HG03135 (cell line): ENCODE measurements at regions not wholly inside any gene's neighbourhood (a gene's known extent, or its start where the extent isn't known, plus 50 kb on each side); places are given as distances from the start of the nearest gene placed in this dataset.

Experiments used
- ATAC-seq: cut with Tn5 transposase; IDR thresholded peaks from one replicate; pipeline ENCODE4 v1.9.1; 2021; ENCODE audit warnings: mild to moderate bottlenecking, moderate library complexity; ENCODE audit not compliant: unreplicated experiment

DNA sequence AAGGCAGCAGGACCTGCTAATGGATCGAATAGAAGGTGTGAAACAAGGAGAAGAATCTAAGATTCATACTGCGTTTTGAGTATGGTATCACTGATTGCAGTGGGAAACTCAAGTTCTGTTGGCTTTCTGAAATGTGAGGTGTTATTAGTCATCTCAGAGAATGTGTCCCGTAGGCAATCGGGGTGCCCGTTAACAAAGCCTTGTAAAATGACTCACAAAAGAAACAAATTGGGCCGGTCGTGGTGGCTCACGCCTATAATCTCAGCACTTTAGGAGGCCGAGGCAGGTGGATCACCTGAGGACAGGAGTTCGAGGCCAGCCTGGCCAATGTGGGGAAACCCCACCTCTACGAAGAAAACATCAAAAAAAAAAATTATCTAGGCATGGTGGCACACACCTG lies 118.2 kb upstream of the C7orf33 start:
- ATAC-seq = no peak

DNA sequence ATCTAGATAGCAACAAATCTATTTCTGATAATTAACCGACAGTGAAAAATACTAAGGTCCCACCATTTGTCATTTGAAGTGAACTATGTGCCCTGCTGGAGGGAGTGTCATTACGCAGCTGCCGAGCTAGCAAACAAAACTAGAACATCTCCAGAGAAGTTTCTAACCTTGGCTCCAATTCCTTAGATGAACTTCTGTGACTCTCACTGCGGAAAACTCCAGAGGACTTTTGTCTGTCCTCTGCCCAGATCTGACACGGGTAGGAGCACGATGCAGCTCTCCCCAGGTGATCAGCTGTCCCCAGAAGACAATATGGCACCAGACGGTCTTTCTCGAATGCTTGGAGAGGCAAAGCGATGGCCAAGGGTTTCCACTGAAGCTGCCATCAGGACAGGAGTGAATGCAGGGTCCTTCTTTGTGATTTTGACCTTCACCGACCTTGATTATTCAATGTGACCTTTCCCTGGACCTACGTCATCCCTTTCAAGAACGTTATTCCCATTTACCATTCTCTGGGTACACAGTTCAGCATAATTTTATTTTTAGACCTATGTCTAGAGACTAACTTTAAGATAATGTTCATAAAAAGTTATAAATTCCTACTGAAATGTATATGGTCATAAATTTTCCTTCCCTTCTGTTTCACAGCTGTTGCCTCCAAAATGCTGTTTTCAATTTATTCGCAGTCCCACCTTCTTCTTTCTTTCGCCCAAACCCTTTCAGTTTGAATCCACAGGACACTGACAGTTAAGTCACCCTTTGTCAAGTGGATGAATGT lies 116.7 kb upstream of the C7orf33 start:
- no peak for ATAC-seq

DNA sequence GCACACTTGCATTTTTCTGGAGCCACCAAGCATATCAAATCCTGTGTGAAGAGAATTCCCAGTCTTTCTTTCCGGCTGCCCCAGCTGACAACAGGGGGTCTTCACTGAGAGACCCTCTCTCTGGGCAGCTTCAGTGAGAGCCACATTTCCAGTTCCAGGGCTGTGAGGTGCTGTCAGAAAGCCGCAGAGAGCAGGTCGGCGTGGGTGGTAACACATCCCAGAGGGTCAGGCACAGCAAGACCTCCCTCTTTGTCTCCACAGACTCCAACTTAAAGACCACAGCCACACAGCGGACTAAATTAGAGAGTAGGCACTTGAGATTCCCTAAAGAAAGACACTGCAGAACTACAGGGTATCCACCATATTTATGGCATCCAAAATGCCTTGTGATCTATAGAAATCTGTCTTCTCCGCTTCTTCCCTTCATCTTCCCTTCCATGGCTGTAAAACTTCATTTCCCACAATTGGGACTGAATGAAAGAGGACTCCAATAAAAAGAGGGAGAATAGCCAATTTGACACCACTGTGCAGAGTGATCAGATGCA lies 116.0 kb upstream of the C7orf33 start:
- ATAC-seq = no peak

DNA sequence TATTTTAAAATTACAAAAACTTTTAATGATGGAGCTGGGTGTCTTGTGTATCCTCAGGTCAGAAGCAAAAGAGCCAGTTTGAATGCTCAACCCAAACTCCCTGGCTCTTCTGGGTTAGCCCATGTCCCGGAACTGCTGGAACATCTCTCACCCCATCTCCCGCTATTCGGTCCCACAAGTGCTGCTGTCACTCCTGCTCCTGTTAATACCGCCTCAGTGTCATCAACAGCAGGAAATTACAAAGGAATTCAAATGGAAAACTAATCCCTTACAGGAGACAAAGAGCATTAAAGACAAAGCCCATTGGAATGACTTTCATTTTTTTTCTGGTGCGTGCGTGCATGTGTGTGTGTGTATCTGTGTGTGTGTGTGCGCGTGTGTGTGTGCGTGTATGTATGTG lies 112.0 kb upstream of the C7orf33 start:
- no peak for ATAC-seq

DNA sequence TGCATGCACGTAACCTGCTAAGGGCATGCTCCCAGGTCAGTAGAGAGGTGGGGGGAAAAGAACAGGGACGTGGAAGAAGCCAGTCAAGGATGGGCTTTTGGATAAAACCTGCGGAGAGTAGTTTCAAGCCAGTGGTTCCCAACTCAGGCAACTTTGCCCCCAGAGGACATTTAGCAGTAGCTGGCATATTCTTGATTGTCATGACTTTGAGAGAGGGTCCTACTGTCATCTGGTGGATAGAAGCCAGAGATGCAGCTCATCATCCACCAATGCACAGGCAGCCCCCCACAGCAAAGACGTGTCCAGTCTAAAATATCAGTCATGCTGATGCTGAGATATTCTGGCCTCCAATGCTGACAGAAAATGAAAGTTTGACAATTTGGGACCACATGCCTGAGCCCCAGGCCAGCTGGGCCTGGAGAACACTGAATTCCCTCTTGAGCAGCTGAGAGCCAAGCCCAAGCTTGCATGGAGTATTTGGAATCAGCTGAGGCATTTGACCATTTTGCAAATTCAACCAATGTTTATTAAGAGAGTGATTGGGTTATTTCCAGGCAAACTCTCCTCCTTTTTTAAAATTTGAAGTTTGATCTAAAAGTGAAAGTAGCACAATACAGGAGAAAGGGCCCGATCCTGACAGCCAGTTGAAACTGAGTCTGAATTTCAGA lies 110.0 kb upstream of the C7orf33 start:
- ATAC-seq = no peak

DNA sequence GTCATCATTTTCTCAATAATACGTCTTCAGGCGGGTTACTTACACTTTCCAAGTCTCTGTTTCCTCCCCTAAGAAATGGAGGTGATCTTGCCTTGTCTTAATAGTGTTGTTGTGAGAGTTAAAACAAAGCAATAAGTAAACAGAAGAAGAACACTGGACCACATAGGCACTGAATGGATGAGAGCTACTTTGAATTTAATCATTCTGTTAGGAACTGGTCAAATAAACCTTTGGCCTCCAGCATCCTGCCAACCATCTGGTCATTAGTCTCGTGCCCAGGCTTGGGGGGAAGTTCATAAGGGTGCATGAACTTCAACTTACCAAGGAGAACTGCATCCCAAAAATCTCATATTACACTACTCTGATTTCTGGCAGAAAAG lies 109.4 kb upstream of the C7orf33 start:
- no peak for ATAC-seq

DNA sequence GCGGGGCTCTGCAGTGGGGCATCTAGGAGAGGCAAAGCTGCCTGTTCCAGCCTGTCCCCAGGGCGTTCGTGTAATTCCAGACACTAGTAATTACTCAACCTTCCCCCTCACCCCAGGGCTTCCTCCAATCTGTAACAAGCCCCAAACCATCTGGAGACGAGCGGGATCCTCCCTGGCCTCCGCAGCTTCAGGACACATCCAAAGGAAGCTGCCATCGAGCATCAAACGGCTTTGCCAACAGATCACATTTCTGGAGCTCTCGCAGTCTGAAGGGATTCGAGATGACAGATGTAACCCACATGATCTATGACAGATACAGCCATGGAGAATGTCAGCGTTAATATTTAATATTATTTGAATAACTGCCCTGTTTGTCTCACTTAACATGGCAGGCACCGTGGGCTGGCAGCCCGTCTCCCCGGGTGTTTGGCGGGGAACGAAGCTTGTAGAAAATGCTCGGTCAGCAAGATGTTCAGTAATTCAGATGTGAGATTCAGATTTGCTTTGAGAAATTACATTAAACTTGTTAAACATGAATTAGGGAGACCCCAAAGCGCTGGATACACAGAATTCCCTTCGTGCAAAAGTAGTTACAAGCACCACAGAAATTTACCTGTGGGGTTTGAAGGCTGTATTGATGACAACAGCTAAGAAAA lies 108.5 kb upstream of the C7orf33 start:
- no peak for ATAC-seq

DNA sequence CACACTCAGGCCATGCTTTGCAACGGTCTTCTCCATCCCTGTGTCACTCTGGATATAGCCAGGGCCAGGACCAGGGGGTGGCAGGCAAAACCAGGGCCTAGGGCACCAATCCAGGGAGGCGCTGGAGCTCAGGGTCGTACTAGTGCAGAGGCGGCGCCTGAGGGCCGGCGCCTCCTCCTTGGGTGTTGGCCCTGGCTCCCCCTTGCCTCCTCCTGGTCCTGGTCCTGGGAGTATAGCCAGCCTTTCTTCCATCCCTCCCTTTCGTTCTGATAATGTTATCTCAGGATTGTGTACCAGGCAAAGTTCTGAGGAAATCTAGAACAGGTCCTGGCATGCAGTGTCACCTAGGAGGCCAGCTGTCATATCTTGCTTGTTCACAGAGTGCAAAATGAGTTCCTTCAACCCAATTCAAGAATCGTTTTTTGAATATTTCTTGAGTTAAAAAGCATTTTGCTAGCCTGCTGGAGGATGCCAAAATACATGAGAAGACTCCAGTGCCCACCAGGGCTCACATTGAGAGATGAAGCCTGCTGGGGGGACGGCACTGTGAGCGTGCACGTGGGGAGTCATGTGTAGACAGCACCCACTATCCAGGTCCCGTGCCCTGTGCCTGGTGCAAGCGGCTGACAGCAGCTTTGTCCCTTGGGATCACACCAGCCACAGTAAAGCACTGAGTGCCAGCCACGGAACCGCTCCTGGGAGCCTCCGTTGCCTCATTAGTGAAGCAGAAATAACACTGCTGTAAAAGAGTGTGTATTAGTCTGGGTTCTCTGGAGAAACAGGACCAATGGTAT lies 106.9 kb upstream of the C7orf33 start:
- ATAC-seq = no peak

DNA sequence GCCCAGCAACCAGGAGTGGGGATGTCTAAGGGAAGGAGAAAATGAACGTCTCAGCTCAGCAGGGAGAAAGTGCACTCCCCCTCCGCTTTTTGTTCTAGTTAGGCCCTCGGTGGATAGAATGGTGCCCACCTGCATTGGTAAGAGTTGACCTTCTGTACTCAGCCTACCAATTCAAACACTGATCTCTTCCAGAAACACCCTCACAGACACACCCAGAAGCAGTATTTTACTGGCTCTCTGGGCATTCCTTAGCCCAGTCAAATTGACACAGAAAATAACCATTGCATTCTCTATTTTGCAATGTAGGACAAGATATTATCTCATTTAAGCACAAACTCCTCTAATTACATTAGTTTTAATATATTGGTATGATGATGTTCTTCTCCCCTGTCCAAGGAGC lies 106.1 kb upstream of the C7orf33 start:
- no peak for ATAC-seq

DNA sequence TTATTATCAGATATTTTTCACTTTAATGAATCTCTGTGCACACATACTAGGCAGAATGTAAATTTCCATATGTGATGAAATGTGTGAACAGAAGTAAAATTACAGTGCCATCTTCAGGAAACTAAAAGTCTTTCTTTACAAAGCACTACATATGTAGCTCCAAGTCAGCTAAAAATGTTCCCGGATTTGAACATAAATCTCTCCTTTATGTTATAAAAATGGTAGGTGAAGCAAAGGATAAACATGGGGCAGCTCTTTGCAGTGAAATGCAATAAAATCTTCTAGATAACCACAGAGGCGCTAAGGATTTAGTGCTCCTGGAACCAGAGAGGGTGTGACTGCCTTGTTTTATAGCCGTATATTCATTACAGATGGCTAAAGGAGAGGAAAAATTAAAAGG lies 104.9 kb upstream of the C7orf33 start:
- no peak for ATAC-seq

DNA sequence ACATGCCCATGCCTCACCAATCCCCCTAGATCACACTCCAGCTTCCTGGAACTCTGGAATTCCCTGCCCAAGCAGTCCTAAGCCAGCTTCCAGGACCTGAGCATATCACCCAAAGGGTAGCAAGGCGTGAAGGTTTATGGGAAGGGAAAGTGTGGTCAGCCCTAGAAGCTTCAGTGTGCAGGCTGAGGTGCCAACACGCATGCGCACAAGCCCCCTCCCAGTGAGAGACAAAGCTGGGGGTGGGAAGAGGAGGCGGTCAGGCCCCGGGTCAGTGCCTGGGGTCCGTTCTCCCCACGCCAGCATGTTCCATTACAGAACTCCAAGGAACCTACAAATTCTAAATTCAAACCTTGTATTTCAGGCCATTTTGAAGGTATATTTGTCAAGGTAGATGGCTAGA lies 103.6 kb upstream of the C7orf33 start:
- ATAC-seq = no peak

DNA sequence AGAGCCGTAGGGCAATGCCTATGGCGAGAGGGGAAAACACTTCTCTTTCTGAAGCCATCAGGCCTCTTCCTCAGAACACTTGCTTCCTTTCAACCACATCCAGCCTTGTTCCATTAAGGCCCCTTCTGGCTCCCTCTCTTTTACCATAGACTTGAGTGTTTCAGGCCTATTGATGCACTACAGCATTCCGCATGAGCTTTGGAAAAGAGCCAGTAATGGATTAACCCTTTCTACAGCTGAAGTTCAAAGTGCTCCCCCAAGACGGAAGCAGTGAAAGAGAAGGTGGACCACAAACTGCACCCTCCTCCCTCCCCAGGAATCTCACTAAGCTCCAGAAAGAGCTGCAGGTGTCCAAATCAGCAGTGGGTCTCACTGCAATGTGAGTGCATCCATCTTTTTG lies 102.7 kb upstream of the C7orf33 start:
- ATAC-seq = no peak

DNA sequence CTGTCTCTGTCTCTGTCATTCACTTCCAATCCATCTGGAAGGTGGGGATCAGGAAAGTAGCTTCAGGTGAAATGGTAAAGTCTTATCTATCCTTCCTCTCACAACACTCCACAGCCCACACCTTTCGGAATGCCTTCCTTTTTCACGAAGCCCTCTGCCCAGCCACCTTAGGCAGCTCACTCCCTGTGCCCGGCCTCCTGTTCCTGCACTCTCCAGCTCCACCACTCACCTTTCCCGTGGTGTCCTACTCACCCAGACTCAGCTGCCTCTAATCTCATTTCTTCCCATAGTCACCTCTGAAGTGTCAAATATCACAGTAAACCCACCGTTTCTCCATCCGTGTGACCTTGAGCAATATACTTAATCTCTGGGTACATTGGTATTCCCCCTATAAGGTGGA lies 100.9 kb upstream of the C7orf33 start:
- no peak for ATAC-seq

DNA sequence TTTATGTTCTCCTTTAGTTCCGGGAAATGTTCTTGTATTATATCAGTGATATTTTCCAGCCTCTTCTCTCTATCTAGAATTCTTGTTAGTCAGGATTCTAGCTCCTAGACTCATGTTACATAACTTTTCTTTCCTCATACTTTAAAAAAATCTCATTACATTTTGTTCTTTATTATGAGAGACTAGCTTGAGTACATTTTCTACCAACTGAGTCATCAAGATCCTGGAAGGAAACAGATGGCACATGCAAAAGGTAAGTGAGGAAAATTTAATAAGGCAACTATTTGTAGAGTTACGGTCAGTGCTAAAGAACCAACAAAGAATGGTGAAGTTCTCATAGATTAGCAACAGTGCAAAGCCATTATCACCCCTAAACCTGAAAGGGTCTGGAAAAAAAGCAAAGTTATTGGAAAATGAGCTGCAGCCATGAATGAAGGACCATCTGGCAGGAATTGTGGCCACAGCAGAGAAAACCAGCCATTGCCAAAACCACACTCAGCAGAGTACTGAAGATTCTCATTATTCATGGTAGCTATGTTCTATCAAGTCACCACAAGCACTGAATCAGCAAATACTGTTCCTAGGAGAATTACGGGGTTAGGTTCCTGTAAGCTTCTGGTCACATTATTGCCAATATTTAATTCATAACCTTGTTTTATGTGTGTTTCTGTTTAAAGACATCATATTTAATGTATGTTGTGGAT lies 98.3 kb upstream of the C7orf33 start:
- ATAC-seq = no peak

DNA sequence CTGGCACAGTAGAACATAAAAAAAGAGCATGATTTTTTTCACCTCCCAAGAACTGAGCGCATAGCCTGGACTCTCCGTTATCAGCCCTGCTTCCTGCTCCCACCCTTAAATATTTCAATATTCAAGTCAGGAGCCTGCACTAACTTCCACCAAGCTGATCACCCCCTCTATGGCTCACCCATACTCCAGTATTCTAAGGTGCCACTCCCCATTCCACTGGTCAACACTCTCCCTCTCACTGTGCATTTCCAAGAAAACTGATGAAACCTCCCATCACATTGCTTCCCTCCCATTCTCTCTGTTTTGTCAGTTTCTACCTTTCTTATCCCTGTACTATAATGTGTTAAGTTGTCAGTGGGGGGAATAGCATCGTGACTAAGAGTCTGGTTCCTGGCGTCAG lies 95.0 kb upstream of the C7orf33 start:
- ATAC-seq = no peak

DNA sequence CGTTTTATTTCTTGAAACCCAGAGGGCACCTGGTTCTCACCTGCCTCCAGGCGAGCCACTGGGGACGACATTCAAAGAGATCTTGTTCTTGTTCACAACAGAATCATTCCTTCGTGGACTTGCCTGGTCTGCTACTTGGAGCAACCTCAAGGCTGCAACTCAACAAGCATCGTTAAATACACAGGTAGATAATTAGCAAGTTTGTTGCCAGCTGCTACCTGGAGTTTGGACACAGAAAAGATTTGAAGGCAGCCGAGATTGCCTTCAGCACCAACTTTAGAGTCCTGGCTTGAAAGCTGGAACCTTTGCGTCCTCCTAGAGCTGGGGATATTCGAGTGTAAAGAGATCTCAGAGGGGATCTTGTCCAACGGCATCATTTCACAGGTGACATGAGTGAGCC lies 89.6 kb upstream of the C7orf33 start:
- no peak for ATAC-seq

DNA sequence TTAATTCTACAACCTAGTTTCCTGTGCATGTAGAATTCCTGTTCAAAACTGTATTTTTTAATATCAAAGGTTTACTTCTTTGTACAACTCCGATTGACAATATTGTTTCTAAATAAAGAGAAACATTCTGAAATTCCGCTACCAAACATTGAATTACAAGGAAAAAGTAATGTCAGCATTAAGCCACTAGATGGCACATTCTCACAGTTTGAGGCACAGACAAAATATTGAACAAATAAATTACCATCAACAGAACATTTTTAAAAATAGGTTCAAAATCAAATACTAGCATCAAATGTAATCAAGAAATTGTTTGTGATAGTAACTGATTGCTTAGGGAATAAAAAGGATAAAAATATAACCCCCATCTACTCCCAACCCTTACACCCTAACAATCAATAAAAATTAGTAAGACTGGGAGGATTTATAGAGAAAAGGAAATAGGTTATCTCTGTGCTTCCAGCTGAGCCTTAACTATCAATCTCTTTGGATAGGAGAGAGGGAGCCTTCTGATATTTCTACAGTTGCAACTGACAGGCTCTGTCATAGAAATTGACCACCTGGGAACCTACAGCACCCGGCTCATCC lies 86.6 kb upstream of the C7orf33 start:
- ATAC-seq = no peak

DNA sequence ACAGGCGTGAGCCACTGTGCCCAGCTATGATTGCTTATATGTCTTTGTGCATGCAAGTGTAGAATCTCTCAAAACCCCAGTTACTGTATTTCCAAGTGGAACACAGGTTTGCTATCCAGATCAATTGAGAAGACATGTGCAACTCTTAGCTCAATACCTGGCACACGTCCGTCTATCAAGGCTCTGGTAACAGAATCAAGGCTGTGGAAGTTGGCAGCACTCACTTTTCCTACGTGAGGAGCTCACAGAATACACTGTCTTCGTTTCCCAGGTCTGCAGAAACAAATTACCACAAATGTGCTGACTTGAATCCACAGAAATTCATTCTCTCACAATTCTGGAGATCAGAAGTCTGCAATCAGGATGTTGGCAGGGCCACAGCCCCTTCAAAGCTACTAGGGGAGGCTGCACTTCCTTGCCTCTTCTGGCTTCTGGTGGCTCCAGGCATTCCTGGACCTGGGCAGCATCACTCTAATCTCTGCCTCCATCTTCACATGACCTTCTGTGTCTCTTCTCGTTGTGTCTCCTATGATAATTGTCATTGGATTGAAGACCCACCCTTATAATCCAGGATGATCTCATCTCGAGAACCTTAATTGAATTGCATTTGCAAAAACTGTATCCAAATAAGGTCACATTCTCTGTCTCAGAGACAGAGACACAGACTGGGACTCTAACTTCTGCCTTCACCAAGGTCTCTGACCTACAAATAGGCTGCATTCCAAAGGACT lies 84.8 kb upstream of the C7orf33 start:
- ATAC-seq = no peak

DNA sequence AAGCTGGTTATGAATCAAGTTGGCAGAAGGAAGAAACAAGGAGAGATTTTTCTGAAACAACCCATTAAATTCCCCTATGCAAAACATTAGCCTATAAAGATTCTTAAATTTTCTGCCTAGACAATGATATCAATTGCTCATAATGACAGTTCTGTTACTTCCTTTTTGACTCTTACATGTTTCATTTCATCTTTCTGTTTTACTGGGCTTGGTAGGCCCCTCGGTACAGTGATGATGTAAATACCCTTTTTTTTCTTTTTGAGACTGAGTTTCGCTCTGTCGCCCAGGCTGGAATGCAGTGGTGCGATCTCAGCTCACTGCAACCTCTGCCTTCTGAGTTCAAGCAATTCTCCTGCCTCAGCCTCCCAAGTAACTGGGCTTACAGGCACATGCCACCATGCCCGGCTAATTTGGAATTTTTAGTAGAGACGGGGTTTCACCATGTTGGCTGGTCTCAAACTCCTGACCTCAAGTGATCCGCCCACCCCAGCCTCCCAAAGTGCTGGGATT lies 83.4 kb upstream of the C7orf33 start:
- ATAC-seq = peak; percentile 97
